Astrocyte (in vitro differentiated cells and primary cell): ENCODE measurements at regions not wholly inside any gene's neighbourhood (a gene's known extent, or its start where the extent isn't known, plus 50 kb on each side); places are given as distances from the start of the nearest gene placed in this dataset.

Experiments
- DNase-seq: peaks from one replicate; pipeline ENCODE4 v3.0.0-alpha.2; 2010; ENCODE audit warnings: low read depth
- FAIRE-seq: peaks from 2 replicates; lab custom pipeline; 2011; peaks lifted over from hg19 to GRCh38; lab: Jason Lieb, UNC
- H2AFZ ChIP-seq: 2 replicates; pipeline ENCODE4 v1.6.0; 2012; ENCODE audit warnings: low read depth, low read length, inconsistent platforms
- H3K27ac ChIP-seq: 2 replicates; pipeline ENCODE4 v1.5.1; 2011; ENCODE audit warnings: low read depth, low read length, inconsistent platforms
- H3K27me3 ChIP-seq: 2 replicates; pipeline ENCODE4 v1.6.0; 2011; ENCODE audit warnings: low read length, inconsistent platforms; ENCODE audit not compliant: insufficient read depth
- H3K36me3 ChIP-seq: 2 replicates; pipeline ENCODE4 v1.5.1; 2011; ENCODE audit warnings: low read length, inconsistent platforms; ENCODE audit not compliant: insufficient read depth
- H3K4me1 ChIP-seq: 2 replicates; pipeline ENCODE4 v1.5.1; 2011; ENCODE audit warnings: low read length, inconsistent platforms; ENCODE audit not compliant: insufficient read depth
- H3K4me2 ChIP-seq: 2 replicates; pipeline ENCODE4 v1.6.0; 2012; ENCODE audit warnings: low read length, inconsistent platforms
- H3K4me3 ChIP-seq: 2 replicates; pipeline ENCODE4 v1.5.1; 2011; ENCODE audit warnings: low read depth, mild to moderate bottlenecking, low read length, inconsistent platforms; ENCODE audit not compliant: insufficient read depth
- H3K79me2 ChIP-seq: 2 replicates; pipeline ENCODE4 v1.6.0; 2012; ENCODE audit warnings: mild to moderate bottlenecking, low read length, inconsistent platforms; ENCODE audit not compliant: insufficient read depth
- H3K9ac ChIP-seq: 2 replicates; pipeline ENCODE4 v1.6.0; 2012; ENCODE audit warnings: mild to moderate bottlenecking, low read length, inconsistent platforms
- H3K9me3 ChIP-seq: 2 replicates; pipeline ENCODE4 v1.5.1; 2012; ENCODE audit warnings: low read depth, mild to moderate bottlenecking, low read length, inconsistent platforms; ENCODE audit not compliant: insufficient read depth
- H4K20me1 ChIP-seq: 2 replicates; pipeline ENCODE4 v1.6.0; 2012; ENCODE audit warnings: low read length, inconsistent platforms; ENCODE audit not compliant: insufficient read depth
- H3K27ac Mint-ChIP-seq: one replicate; pipeline ENCODE4 v1.8.0; 2021; ENCODE audit warnings: mild to moderate bottlenecking, mixed read lengths; ENCODE audit not compliant: unreplicated experiment
- H3K27me3 Mint-ChIP-seq: one replicate; pipeline ENCODE4 v1.8.0; 2021; ENCODE audit warnings: low read depth, mixed read lengths; ENCODE audit not compliant: unreplicated experiment
- H3K36me3 Mint-ChIP-seq: one replicate; pipeline ENCODE4 v1.8.0; 2021; ENCODE audit warnings: low read depth, mixed read lengths; ENCODE audit not compliant: unreplicated experiment
- H3K4me1 Mint-ChIP-seq: one replicate; pipeline ENCODE4 v1.8.0; 2021; ENCODE audit warnings: low read depth, mixed read lengths; ENCODE audit not compliant: unreplicated experiment
- H3K4me3 Mint-ChIP-seq: one replicate; pipeline ENCODE4 v1.8.0; 2021; ENCODE audit warnings: mild to moderate bottlenecking, moderate library complexity, mixed read lengths; ENCODE audit not compliant: unreplicated experiment
- H3K9me3 Mint-ChIP-seq: one replicate; pipeline ENCODE4 v1.8.0; 2021; ENCODE audit warnings: mild to moderate bottlenecking, mixed read lengths; ENCODE audit not compliant: unreplicated experiment
- EZH2 ChIP-seq: IDR thresholded peaks from 2 replicates; pipeline ENCODE4 v1.6.1; 2012; ENCODE audit warnings: mild to moderate bottlenecking, low read length, inconsistent platforms; ENCODE audit not compliant: insufficient read depth
- TF ChIP-seq, protein P1 (sequence below): IDR thresholded peaks from 2 replicates; pipeline ENCODE4 v1.5.1; 2011; ENCODE audit warnings: low read depth, mild to moderate bottlenecking, inconsistent platforms, low read length, moderate library complexity; ENCODE audit not compliant: insufficient read depth

DNA sequence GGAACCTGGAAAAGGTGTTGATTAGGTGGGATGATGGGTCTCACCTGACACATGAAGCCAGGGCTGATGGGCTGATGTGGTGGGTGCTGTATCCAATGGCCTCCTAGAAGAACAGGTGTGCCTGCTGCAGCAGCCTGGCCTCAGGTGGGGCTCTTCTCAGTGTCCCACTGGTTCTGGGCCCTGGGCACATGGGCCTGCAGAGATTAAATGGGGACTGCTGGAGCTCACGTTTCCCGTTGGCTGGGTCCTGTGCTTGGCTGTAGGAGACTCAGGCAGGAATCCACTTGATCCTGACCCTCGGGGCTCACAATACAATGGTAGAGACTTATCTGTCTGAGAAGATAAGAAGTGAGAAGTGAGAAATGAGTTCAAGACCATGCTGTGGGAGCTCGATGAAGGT lies 170.9 kb downstream of the KCNS3 start:
- peaks cover 4% of the 10 kb centered on the region for H3K4me1 ChIP-seq
- H3K27ac ChIP-seq = no peak overlapping the region
- DNase-seq (no peak), FAIRE-seq (no peak)
- H3K9me3 Mint-ChIP-seq = no peaks in the 10 kb centered on the region
- H4K20me1 ChIP-seq = no peaks in the 10 kb centered on the region
- H3K4me2 ChIP-seq = no peak overlapping the region
- TF ChIP-seq, protein P1, sequence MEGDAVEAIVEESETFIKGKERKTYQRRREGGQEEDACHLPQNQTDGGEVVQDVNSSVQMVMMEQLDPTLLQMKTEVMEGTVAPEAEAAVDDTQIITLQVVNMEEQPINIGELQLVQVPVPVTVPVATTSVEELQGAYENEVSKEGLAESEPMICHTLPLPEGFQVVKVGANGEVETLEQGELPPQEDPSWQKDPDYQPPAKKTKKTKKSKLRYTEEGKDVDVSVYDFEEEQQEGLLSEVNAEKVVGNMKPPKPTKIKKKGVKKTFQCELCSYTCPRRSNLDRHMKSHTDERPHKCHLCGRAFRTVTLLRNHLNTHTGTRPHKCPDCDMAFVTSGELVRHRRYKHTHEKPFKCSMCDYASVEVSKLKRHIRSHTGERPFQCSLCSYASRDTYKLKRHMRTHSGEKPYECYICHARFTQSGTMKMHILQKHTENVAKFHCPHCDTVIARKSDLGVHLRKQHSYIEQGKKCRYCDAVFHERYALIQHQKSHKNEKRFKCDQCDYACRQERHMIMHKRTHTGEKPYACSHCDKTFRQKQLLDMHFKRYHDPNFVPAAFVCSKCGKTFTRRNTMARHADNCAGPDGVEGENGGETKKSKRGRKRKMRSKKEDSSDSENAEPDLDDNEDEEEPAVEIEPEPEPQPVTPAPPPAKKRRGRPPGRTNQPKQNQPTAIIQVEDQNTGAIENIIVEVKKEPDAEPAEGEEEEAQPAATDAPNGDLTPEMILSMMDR = no peak
- TF ChIP-seq EZH2 = no peak
- H3K27ac Mint-ChIP-seq = no peak overlapping the region
- H3K36me3 ChIP-seq = no peaks in the 10 kb centered on the region
- H3K4me3 Mint-ChIP-seq = no peak overlapping the region
- peaks cover 2% of the 10 kb centered on the region for H3K27me3 Mint-ChIP-seq
- no peaks in the 10 kb centered on the region for H3K27me3 ChIP-seq
- no peaks in the 10 kb centered on the region for H3K4me1 Mint-ChIP-seq
- H3K79me2 ChIP-seq = no peaks in the 10 kb centered on the region
- H2AFZ ChIP-seq = no peak overlapping the region
- no peak overlapping the region for H3K9ac ChIP-seq
- H3K9me3 ChIP-seq = no peaks in the 10 kb centered on the region
- no peaks in the 10 kb centered on the region for H3K36me3 Mint-ChIP-seq
- H3K4me3 ChIP-seq = no peak overlapping the region

- Histone ChIP-seq H3K4me1 (peaks cover 4% of the 10 kb centered on the region), H3K27ac (no peak overlapping the region), H3K36me3 (no peaks in the 10 kb centered on the region), H3K4me2 (peak overlapping the region; percentile 19), H3K9me3 (no peaks in the 10 kb centered on the region), H3K79me2 (no peaks in the 10 kb centered on the region), H3K27me3 (no peaks in the 10 kb centered on the region), H4K20me1 (no peaks in the 10 kb centered on the region), H2AFZ (no peak overlapping the region), H3K9ac (no peak overlapping the region), H3K4me3 (no peak overlapping the region)
- DNase-seq (peak; percentile 36), FAIRE-seq (no peak)
- Mint-ChIP-seq H3K4me3 (no peak overlapping the region), H3K9me3 (no peaks in the 10 kb centered on the region), H3K36me3 (no peaks in the 10 kb centered on the region), H3K27ac (no peak overlapping the region), H3K27me3 (peaks cover 2% of the 10 kb centered on the region), H3K4me1 (no peaks in the 10 kb centered on the region)
- TF ChIP-seq, protein P1 = no peak
- TF ChIP-seq EZH2 = no peak
These were observed 169.6 kb downstream of the KCNS3 start for GRCh38 chr2:18047896-18048657.

DNA sequence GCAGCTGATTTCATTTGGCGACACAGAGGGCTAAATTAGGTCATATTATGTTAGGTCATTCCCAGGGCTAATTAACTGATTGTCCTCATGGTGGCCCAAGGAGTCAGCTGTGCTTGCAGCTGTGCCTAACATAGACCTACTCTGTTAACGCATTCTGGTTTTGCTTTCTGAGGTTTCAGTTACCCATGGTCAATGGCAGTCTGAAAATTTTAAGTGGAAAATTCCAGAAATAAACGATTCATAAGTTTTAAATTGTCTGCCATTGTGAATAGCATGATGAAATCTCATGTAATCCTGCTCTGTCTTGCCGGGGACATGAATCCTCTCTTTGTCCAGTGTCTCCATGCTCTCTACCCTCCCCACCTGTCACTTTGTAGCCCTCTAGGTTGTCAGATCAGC lies 168.7 kb downstream of the KCNS3 start:
- H3K36me3 ChIP-seq = no peaks in the 10 kb centered on the region
- H3K9me3 ChIP-seq = no peaks in the 10 kb centered on the region
- Mint-ChIP-seq H3K9me3 (no peaks in the 10 kb centered on the region), H3K27ac (no peak overlapping the region), H3K27me3 (peaks cover 2% of the 10 kb centered on the region), H3K4me3 (no peak overlapping the region), H3K4me1 (no peaks in the 10 kb centered on the region), H3K36me3 (no peaks in the 10 kb centered on the region)
- no peak overlapping the region for H3K9ac ChIP-seq
- no peak for TF ChIP-seq EZH2
- FAIRE-seq (no peak), DNase-seq (peak; percentile 2)
- no peak overlapping the region for H3K4me3 ChIP-seq
- H3K79me2 ChIP-seq = no peaks in the 10 kb centered on the region
- H2AFZ ChIP-seq = no peak overlapping the region
- H4K20me1 ChIP-seq = no peaks in the 10 kb centered on the region
- H3K4me1 ChIP-seq = peaks cover 4% of the 10 kb centered on the region
- no peak overlapping the region for H3K27ac ChIP-seq
- no peak overlapping the region for H3K4me2 ChIP-seq
- H3K27me3 ChIP-seq = no peaks in the 10 kb centered on the region
